Neural progenitor cell (in vitro differentiated cells): ENCODE measurements at regions not wholly inside any gene's neighbourhood (a gene's known extent, or its start where the extent isn't known, plus 50 kb on each side); places are given as distances from the start of the nearest gene placed in this dataset.
"Not testable (repeated sequence)": the region's sequence is repeated elsewhere in the genome, so short reads cannot be mapped to it uniquely, and the experiment has no call there.

Experiments used
- DNase-seq: peaks from one replicate; pipeline ENCODE4 v3.0.0-alpha.2; 2016; ENCODE audit warnings: low spot score
- H2AFZ ChIP-seq: fragments of 200-600 bp; sonication (generic); replicated peaks from 2 replicates; pipeline ENCODE4 v1.6.1; 2016; ENCODE audit warnings: antibody characterized with exemption
- H3F3A ChIP-seq: fragments of 200-600 bp; sonication (generic); 2 replicates; pipeline ENCODE4 v1.6.1; 2016; ENCODE audit warnings: antibody characterized with exemption, low read depth
- H3K27ac ChIP-seq: fragments of 200-600 bp; sonication (generic); 2 replicates; pipeline ENCODE4 v1.5.1; 2016; ENCODE audit warnings: mild to moderate bottlenecking
- H3K27me3 ChIP-seq: fragments of 200-600 bp; sonication (generic); 2 replicates; pipeline ENCODE4 v1.6.1; 2016; ENCODE audit warnings: mild to moderate bottlenecking, moderate library complexity
- H3K36me3 ChIP-seq: fragments of 200-600 bp; sonication (generic); 2 replicates; pipeline ENCODE4 v1.5.1; 2016
- H3K4me1 ChIP-seq: fragments of 200-600 bp; sonication (generic); 2 replicates; pipeline ENCODE4 v1.6.1; 2016; ENCODE audit warnings: mixed run types
- H3K4me2 ChIP-seq: fragments of 200-600 bp; sonication (generic); 2 replicates; pipeline ENCODE4 v1.6.1; 2016
- H3K4me3 ChIP-seq: fragments of 200-600 bp; sonication (generic); 2 replicates; pipeline ENCODE4 v1.5.1; 2016
- H3K79me2 ChIP-seq: fragments of 200-600 bp; sonication (generic); 2 replicates; pipeline ENCODE4 v1.6.1; 2016; ENCODE audit warnings: low read depth
- H3K9ac ChIP-seq: fragments of 200-600 bp; sonication (generic); 2 replicates; pipeline ENCODE4 v1.6.1; 2016
- H3K9me3 ChIP-seq: fragments of 200-600 bp; sonication (generic); 2 replicates; pipeline ENCODE4 v1.5.1; 2016; ENCODE audit warnings: low read depth
- H4K20me1 ChIP-seq: fragments of 200-600 bp; sonication (generic); 2 replicates; pipeline ENCODE4 v1.6.1; 2016; ENCODE audit warnings: low read depth
- H3K27ac Mint-ChIP-seq: 3 replicates; pipeline ENCODE4 v1.8.0; 2021; ENCODE audit warnings: mixed read lengths
- H3K27me3 Mint-ChIP-seq: 2 replicates; pipeline ENCODE4 v1.8.0; 2022; ENCODE audit warnings: low read depth, mild to moderate bottlenecking, inconsistent platforms, moderate library complexity, mixed read lengths; ENCODE audit not compliant: insufficient read depth
- H3K36me3 Mint-ChIP-seq: 3 replicates; pipeline ENCODE4 v1.8.0; 2021; ENCODE audit warnings: mixed read lengths
- H3K4me1 Mint-ChIP-seq: 3 replicates; pipeline ENCODE4 v1.8.0; 2021; ENCODE audit warnings: mixed read lengths
- H3K4me3 Mint-ChIP-seq: 3 replicates; pipeline ENCODE4 v1.8.0; 2021; ENCODE audit warnings: mild to moderate bottlenecking, moderate library complexity, mixed read lengths
- H3K9me3 Mint-ChIP-seq: 3 replicates; pipeline ENCODE4 v1.8.0; 2020; ENCODE audit warnings: mixed read lengths

- H3K4me3 Mint-ChIP-seq: not testable (repeated sequence)
Observed at GRCh38 chr21:6108894-6109293, 4412.5 kb upstream of the TPTE start.

GRCh38 chr21:6109774-6110173, 4411.6 kb upstream of the TPTE start:
- H3F3A ChIP-seq, H3K4me1 ChIP-seq, H3K27ac ChIP-seq, H2AFZ ChIP-seq, H3K4me2 ChIP-seq, H3K79me2 ChIP-seq, H3K9me3 ChIP-seq, H3K27me3 ChIP-seq, H4K20me1 ChIP-seq, H3K9ac ChIP-seq, H3K4me1 Mint-ChIP-seq, H3K27ac Mint-ChIP-seq, H3K27me3 Mint-ChIP-seq, H3K4me3 Mint-ChIP-seq, H3K4me3 ChIP-seq, H3K36me3 Mint-ChIP-seq, H3K9me3 Mint-ChIP-seq, H3K36me3 ChIP-seq: not testable (repeated sequence)
- peak; percentile 0 for DNase-seq

More at GRCh38 chr21:6108894-6109293, 4412.5 kb upstream of the TPTE start:
- H3K9me3 ChIP-seq, DNase-seq, H2AFZ ChIP-seq, H3K27me3 Mint-ChIP-seq, H3K9ac ChIP-seq, H3K27ac Mint-ChIP-seq, H3K27me3 ChIP-seq, H3K36me3 ChIP-seq, H3K9me3 Mint-ChIP-seq, H3K4me1 ChIP-seq, H3K4me3 ChIP-seq, H3K79me2 ChIP-seq, H4K20me1 ChIP-seq, H3F3A ChIP-seq, H3K36me3 Mint-ChIP-seq, H3K27ac ChIP-seq, H3K4me1 Mint-ChIP-seq, H3K4me2 ChIP-seq: not testable (repeated sequence)

- H3K27ac ChIP-seq, H3K4me1 Mint-ChIP-seq, H3K9me3 Mint-ChIP-seq: not testable (repeated sequence)
Observed at GRCh38 chr21:6110716-6111343, 4410.6 kb upstream of the TPTE start.

GRCh38 chr21:6111354-6111753, 4410.0 kb upstream of the TPTE start:
- not testable (repeated sequence) for H3K36me3 ChIP-seq, H3K4me1 ChIP-seq, H3F3A ChIP-seq, H3K79me2 ChIP-seq, H3K36me3 Mint-ChIP-seq, H3K4me1 Mint-ChIP-seq, H3K9ac ChIP-seq, H3K27me3 ChIP-seq, H3K27ac ChIP-seq, DNase-seq, H2AFZ ChIP-seq, H4K20me1 ChIP-seq, H3K4me3 ChIP-seq, H3K9me3 Mint-ChIP-seq, H3K4me3 Mint-ChIP-seq, H3K27me3 Mint-ChIP-seq, H3K27ac Mint-ChIP-seq, H3K4me2 ChIP-seq, H3K9me3 ChIP-seq

More at GRCh38 chr21:6110716-6111343, 4410.6 kb upstream of the TPTE start:
- H3K4me3 ChIP-seq, H3K36me3 Mint-ChIP-seq, H3F3A ChIP-seq, H3K36me3 ChIP-seq, H3K27me3 Mint-ChIP-seq, H4K20me1 ChIP-seq, H3K4me3 Mint-ChIP-seq, H2AFZ ChIP-seq, DNase-seq, H3K4me1 ChIP-seq, H3K27ac Mint-ChIP-seq, H3K4me2 ChIP-seq, H3K9me3 ChIP-seq, H3K9ac ChIP-seq, H3K79me2 ChIP-seq, H3K27me3 ChIP-seq: not testable (repeated sequence)

- H3K4me1 ChIP-seq, H3K27ac Mint-ChIP-seq: not testable (repeated sequence)
Observed at GRCh38 chr21:6118336-6118735, 4403.0 kb upstream of the TPTE start.

GRCh38 chr21:6120863-6121262, 4400.5 kb upstream of the TPTE start:
- H3K4me1 ChIP-seq, H3K36me3 ChIP-seq, H3K9ac ChIP-seq, H3K27me3 Mint-ChIP-seq, H3K79me2 ChIP-seq, H3K4me3 Mint-ChIP-seq, H3K27ac ChIP-seq, H3K9me3 Mint-ChIP-seq, H4K20me1 ChIP-seq, H3K4me2 ChIP-seq, H3K27me3 ChIP-seq, H3K36me3 Mint-ChIP-seq, H3K27ac Mint-ChIP-seq, H2AFZ ChIP-seq, H3F3A ChIP-seq, DNase-seq, H3K4me3 ChIP-seq, H3K4me1 Mint-ChIP-seq, H3K9me3 ChIP-seq: not testable (repeated sequence)

More at GRCh38 chr21:6118336-6118735, 4403.0 kb upstream of the TPTE start:
- H3K4me3 ChIP-seq, H3K36me3 Mint-ChIP-seq, DNase-seq, H3F3A ChIP-seq, H3K9me3 Mint-ChIP-seq, H3K27me3 Mint-ChIP-seq, H2AFZ ChIP-seq, H3K27me3 ChIP-seq, H3K27ac ChIP-seq, H3K79me2 ChIP-seq, H3K9ac ChIP-seq, H3K4me3 Mint-ChIP-seq, H3K9me3 ChIP-seq, H3K4me1 Mint-ChIP-seq, H3K36me3 ChIP-seq, H4K20me1 ChIP-seq, H3K4me2 ChIP-seq: not testable (repeated sequence)

- not testable (repeated sequence) for H3K27ac Mint-ChIP-seq, H3K27ac ChIP-seq, H3K9ac ChIP-seq, H4K20me1 ChIP-seq, H3K4me3 Mint-ChIP-seq, H3K9me3 Mint-ChIP-seq, H3K27me3 Mint-ChIP-seq, H2AFZ ChIP-seq, H3K36me3 ChIP-seq, H3K79me2 ChIP-seq, DNase-seq, H3K27me3 ChIP-seq, H3K36me3 Mint-ChIP-seq, H3K4me2 ChIP-seq, H3K9me3 ChIP-seq, H3K4me1 Mint-ChIP-seq, H3F3A ChIP-seq, H3K4me3 ChIP-seq, H3K4me1 ChIP-seq
Observed at GRCh38 chr21:6122629-6123028, 4398.8 kb upstream of the TPTE start.

GRCh38 chr21:6123224-6123623, 4398.2 kb upstream of the TPTE start:
- H3K9me3 Mint-ChIP-seq, H3K27me3 Mint-ChIP-seq, H3K27ac Mint-ChIP-seq: not testable (repeated sequence)

More at GRCh38 chr21:6123224-6123623, 4398.2 kb upstream of the TPTE start:
- not testable (repeated sequence) for H2AFZ ChIP-seq, H3K9me3 ChIP-seq, H3K4me3 Mint-ChIP-seq, H3K4me3 ChIP-seq, H3K4me1 ChIP-seq, H3F3A ChIP-seq, H3K9ac ChIP-seq, H3K79me2 ChIP-seq, H3K36me3 ChIP-seq, H3K4me1 Mint-ChIP-seq, H4K20me1 ChIP-seq, H3K36me3 Mint-ChIP-seq, DNase-seq, H3K4me2 ChIP-seq, H3K27me3 ChIP-seq, H3K27ac ChIP-seq
